SK-N-SH treated with all-trans-retinoic acid at 6 μM for 48 hours (cell line): ENCODE measurements at regions not wholly inside any gene's neighbourhood (a gene's known extent, or its start where the extent isn't known, plus 50 kb on each side); places are given as distances from the start of the nearest gene placed in this dataset.

ENCODE experiments used
- ATAC-seq: fragments of 200-7000 bp; cut with Tn5 transposase; 3 replicates; pipeline ENCODE4 v1.9.1; 2020; ENCODE audit warnings: mild to moderate bottlenecking, moderate library complexity
- ARNTL ChIP-seq: fragments of 450-650 bp; formaldehyde crosslinking; IDR thresholded peaks from 2 replicates; pipeline ENCODE4 v1.5.0; 2020; ENCODE audit warnings: low read depth, mild to moderate bottlenecking, moderate library complexity, borderline replicate concordance
- BACH2 ChIP-seq: fragments of 250-450 bp; sonication (Bioruptor Pico); IDR thresholded peaks from 2 replicates; pipeline ENCODE4 v1.9.0; 2021; ENCODE audit warnings: mild to moderate bottlenecking, borderline replicate concordance
- CREB5 ChIP-seq: fragments of 250-450 bp; sonication (Bioruptor Pico); IDR thresholded peaks from 2 replicates; pipeline ENCODE4 v1.5.1; 2020; ENCODE audit warnings: low read depth, mild to moderate bottlenecking, moderate library complexity
- CSDC2 ChIP-seq: fragments of 250-450 bp; sonication (Bioruptor Pico); IDR thresholded peaks from 2 replicates; pipeline ENCODE4 v1.5.0; 2020; ENCODE audit warnings: mild to moderate bottlenecking, moderate library complexity
- CSRNP3 ChIP-seq: fragments of 250-450 bp; sonication (Bioruptor Pico); IDR thresholded peaks from 2 replicates; pipeline ENCODE4 v1.5.1; 2021; ENCODE audit warnings: mild to moderate bottlenecking, moderate library complexity
- ESRRG ChIP-seq: fragments of 250-450 bp; sonication (Bioruptor Pico); IDR thresholded peaks from 2 replicates; pipeline ENCODE4 v1.6.1; 2021; ENCODE audit warnings: mild to moderate bottlenecking
- GLIS3 ChIP-seq: fragments of 250-450 bp; sonication (Bioruptor Pico); IDR thresholded peaks from 2 replicates; pipeline ENCODE4 v1.5.0; 2020; ENCODE audit warnings: mild to moderate bottlenecking, moderate library complexity
- PATZ1 ChIP-seq: fragments of 250-450 bp; sonication (Bioruptor Pico); IDR thresholded peaks from 2 replicates; pipeline ENCODE4 v1.8.0; 2020; ENCODE audit warnings: mild to moderate bottlenecking, moderate library complexity, borderline replicate concordance
- POU6F1 ChIP-seq: fragments of 250-450 bp; sonication (Bioruptor Pico); IDR thresholded peaks from 2 replicates; pipeline ENCODE4 v1.8.0; 2021; ENCODE audit warnings: low read depth, mild to moderate bottlenecking, moderate library complexity, borderline replicate concordance
- PPARA ChIP-seq: fragments of 250-450 bp; sonication (Bioruptor Pico); IDR thresholded peaks from 2 replicates; pipeline ENCODE4 v1.5.0; 2020; ENCODE audit warnings: mild to moderate bottlenecking, borderline replicate concordance
- RARB ChIP-seq: fragments of 250-450 bp; sonication (Bioruptor Pico); IDR thresholded peaks from 2 replicates; pipeline ENCODE4 v1.8.0; 2021; ENCODE audit warnings: mild to moderate bottlenecking, moderate library complexity
- SNAI2 ChIP-seq: fragments of 250-450 bp; sonication (Bioruptor Pico); IDR thresholded peaks from 2 replicates; pipeline ENCODE4 v1.5.0; 2020; ENCODE audit warnings: mild to moderate bottlenecking, moderate library complexity
- TOX ChIP-seq: fragments of 250-450 bp; sonication (Bioruptor Pico); IDR thresholded peaks from 2 replicates; pipeline ENCODE4 v1.8.0; 2021; ENCODE audit warnings: mild to moderate bottlenecking, moderate library complexity, borderline replicate concordance
- TSHZ2 ChIP-seq: fragments of 250-450 bp; sonication (Bioruptor Pico); IDR thresholded peaks from 2 replicates; pipeline ENCODE4 v1.5.0; 2020; ENCODE audit warnings: mild to moderate bottlenecking, moderate library complexity
- ZC3H10 ChIP-seq: fragments of 250-450 bp; sonication (Bioruptor Pico); IDR thresholded peaks from 2 replicates; pipeline ENCODE4 v1.5.1; 2021; ENCODE audit warnings: mild to moderate bottlenecking, moderate library complexity
- ZFP3 ChIP-seq: fragments of 250-450 bp; sonication (Bioruptor Pico); IDR thresholded peaks from 2 replicates; pipeline ENCODE4 v1.5.0; 2020; ENCODE audit warnings: mild to moderate bottlenecking, moderate library complexity
- ZFP30 ChIP-seq: fragments of 450-650 bp; formaldehyde crosslinking; IDR thresholded peaks from 2 replicates; pipeline ENCODE4 v1.5.0; 2022; ENCODE audit warnings: mild to moderate bottlenecking, moderate library complexity
- ZNF565 ChIP-seq: fragments of 450-650 bp; formaldehyde crosslinking; conservative IDR thresholded peaks from 2 replicates; pipeline ENCODE4 v1.5.0; 2020; ENCODE audit warnings: low read depth, mild to moderate bottlenecking, moderate library complexity
- ZNF8 ChIP-seq: fragments of 450-650 bp; formaldehyde crosslinking; IDR thresholded peaks from 2 replicates; pipeline ENCODE4 v1.5.0; 2020; ENCODE audit warnings: mild to moderate bottlenecking, moderate library complexity

- TF ChIP-seq ZC3H10 (CRISPR knock-in tag) = no peak
- ATAC-seq = no peak
Measured at GRCh38 chr4:108567831-108568230, 52.5 kb upstream of the RPL34 start.

- no peak for TF ChIP-seq BACH2
- no peak for TF ChIP-seq CREB5 (CRISPR knock-in tag)
- no peak for TF ChIP-seq TSHZ2
- TF ChIP-seq ARNTL = no peak
- no peak for TF ChIP-seq ESRRG
- no peak for TF ChIP-seq TOX
- TF ChIP-seq SNAI2 = no peak
- TF ChIP-seq ZFP30 (CRISPR knock-in tag) = no peak
- TF ChIP-seq RARB = no peak
- TF ChIP-seq CSRNP3 = no peak
- TF ChIP-seq PATZ1 (CRISPR knock-in tag) = no peak
- TF ChIP-seq PPARA (CRISPR knock-in tag) = no peak
- TF ChIP-seq CSDC2 = no peak
- ATAC-seq = no peak
Measured at GRCh38 chr4:108561116-108561515, 59.3 kb upstream of the RPL34 start.

GRCh38 chr4:108560616-108561015, 59.8 kb upstream of the RPL34 start:
- no peak for ATAC-seq
- no peak for TF ChIP-seq ZNF565 (CRISPR knock-in tag)
- no peak for TF ChIP-seq CSDC2
- TF ChIP-seq POU6F1 (CRISPR knock-in tag) = no peak
- TF ChIP-seq RARB = no peak
- no peak for TF ChIP-seq ZFP3 (CRISPR knock-in tag)
- TF ChIP-seq ZNF8 = no peak
- TF ChIP-seq PATZ1 (CRISPR knock-in tag) = no peak
- TF ChIP-seq PPARA (CRISPR knock-in tag) = no peak
- no peak for TF ChIP-seq GLIS3 (CRISPR knock-in tag)
- no peak for TF ChIP-seq SNAI2
- no peak for TF ChIP-seq CSRNP3
- no peak for TF ChIP-seq ESRRG
- no peak for TF ChIP-seq ZFP30 (CRISPR knock-in tag)
- TF ChIP-seq CREB5 (CRISPR knock-in tag) = no peak
